ENCODE measurements at regions not wholly inside any gene's neighbourhood (a gene's known extent, or its start where the extent isn't known, plus 50 kb on each side); places are given as distances from the start of the nearest gene placed in this dataset.

DNA sequence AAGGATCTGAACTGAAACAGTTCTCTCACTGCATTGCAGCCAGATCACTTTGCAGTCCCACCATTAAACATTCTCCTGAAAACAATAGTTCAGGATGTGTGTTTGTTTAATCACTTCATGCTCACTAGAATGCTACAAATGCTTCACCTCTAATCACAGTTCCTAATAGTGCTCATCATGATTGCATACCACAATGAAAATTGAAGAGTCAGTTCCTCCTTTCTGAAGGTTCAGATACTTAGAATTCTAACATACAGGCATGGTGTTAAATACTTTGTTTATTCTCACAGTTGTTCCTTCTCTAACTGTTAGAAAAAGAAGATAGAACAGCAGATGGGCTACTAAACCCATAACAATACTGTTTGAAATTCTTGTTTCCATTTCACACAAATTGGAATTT is 622.3 kb upstream of the ACVR2A start:
- TF ChIP-seq, protein P1, sequence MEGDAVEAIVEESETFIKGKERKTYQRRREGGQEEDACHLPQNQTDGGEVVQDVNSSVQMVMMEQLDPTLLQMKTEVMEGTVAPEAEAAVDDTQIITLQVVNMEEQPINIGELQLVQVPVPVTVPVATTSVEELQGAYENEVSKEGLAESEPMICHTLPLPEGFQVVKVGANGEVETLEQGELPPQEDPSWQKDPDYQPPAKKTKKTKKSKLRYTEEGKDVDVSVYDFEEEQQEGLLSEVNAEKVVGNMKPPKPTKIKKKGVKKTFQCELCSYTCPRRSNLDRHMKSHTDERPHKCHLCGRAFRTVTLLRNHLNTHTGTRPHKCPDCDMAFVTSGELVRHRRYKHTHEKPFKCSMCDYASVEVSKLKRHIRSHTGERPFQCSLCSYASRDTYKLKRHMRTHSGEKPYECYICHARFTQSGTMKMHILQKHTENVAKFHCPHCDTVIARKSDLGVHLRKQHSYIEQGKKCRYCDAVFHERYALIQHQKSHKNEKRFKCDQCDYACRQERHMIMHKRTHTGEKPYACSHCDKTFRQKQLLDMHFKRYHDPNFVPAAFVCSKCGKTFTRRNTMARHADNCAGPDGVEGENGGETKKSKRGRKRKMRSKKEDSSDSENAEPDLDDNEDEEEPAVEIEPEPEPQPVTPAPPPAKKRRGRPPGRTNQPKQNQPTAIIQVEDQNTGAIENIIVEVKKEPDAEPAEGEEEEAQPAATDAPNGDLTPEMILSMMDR (IDR thresholded peaks at IDR 0.05): no peak
- no peak overlapping the region for H3K4me3 ChIP-seq (ENCODE audit: low read depth in 1 of 2, low read length in 1 of 2)
- H3K4me1 ChIP-seq (ENCODE audit: control insufficient read depth in 1 of 2, insufficient read depth in 1 of 2, low read depth in 1 of 2, low read length in 1 of 2): no peaks in the 10 kb centered on the region
- H3K27me3 ChIP-seq: no peaks in the 10 kb centered on the region
- no peaks in the 10 kb centered on the region for H3K36me3 ChIP-seq
- H3K27ac ChIP-seq: no peak overlapping the region
- H3K9me3 ChIP-seq: no peaks in the 10 kb centered on the region

DNA sequence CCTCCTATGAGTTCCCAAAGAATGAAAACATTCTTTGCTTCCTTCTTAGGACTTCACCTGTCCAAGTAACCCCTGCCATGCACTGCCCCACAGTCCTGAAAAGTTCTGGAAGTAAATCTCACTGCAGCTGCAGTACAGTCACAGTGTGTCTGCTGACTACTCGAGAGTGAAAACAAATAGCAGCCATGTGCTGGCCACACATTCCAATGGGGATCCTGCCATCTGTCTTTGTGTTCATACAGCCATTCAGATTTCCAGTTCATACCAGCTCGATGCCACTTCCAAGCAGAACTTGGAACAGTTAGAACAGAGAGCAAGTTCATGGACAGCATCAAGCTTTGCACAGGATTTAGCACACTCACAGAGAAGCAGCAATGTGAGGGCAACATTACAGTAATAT is 629.9 kb upstream of the ACVR2A start:
- Histone ChIP-seq H3K4me3 (ENCODE audit: low read depth in 1 of 2, low read length in 1 of 2) (no peak overlapping the region), H3K9me3 (no peaks in the 10 kb centered on the region), H3K27ac (no peak overlapping the region), H3K36me3 (no peaks in the 10 kb centered on the region), H3K27me3 (no peaks in the 10 kb centered on the region), H3K4me1 (ENCODE audit: control insufficient read depth in 1 of 2, insufficient read depth in 1 of 2, low read depth in 1 of 2, low read length in 1 of 2) (no peaks in the 10 kb centered on the region)
- TF ChIP-seq, protein P1 (IDR thresholded peaks at IDR 0.05): no peak

DNA sequence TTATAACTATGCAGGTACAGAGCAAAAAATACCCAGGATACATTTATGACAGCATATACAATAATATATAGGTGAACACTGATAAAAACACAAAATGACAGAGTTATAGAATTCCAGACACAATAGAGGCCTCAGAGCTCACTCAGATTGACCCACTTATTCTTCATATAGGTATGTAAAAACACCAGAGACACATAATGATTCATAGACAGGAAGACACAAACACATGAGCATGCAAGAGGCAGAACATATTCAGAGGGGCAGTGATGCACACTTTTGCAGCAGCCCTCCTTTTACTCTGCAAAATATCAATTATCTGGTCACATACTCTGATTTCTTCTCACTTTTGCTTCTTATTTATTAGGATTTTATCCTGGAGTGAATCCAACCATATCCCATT is 633.3 kb upstream of the ACVR2A start:
- Histone ChIP-seq H3K4me3 (ENCODE audit: low read depth in 1 of 2, low read length in 1 of 2) (no peak overlapping the region), H3K9me3 (no peaks in the 10 kb centered on the region), H3K27me3 (no peaks in the 10 kb centered on the region), H3K27ac (no peak overlapping the region), H3K4me1 (ENCODE audit: control insufficient read depth in 1 of 2, insufficient read depth in 1 of 2, low read depth in 1 of 2, low read length in 1 of 2) (no peaks in the 10 kb centered on the region), H3K36me3 (no peaks in the 10 kb centered on the region)
- TF ChIP-seq, protein P1 (IDR thresholded peaks at IDR 0.05): no peak

DNA sequence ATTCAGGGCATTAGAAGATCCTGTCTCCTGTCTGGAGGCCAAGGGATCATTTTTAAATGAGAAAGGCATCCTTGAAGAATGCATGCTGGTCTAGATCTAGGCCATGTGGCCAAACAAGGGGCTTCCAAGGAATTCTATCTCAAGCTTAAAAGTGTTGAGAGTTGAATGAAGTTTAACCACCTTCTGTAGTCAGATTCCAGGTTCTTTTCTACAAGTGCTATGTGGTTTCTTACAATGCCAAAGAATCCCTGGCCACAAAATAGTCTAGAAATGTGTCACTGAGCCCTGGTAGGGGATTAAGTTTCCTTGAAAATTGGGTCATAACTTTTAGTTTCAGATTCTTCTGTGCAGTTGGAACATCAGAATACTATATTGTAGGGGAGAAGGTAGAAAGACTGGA is 640.7 kb upstream of the ACVR2A start:
- TF ChIP-seq, protein P1 (IDR thresholded peaks at IDR 0.05): no peak
- H3K27me3 ChIP-seq: no peaks in the 10 kb centered on the region
- no peaks in the 10 kb centered on the region for H3K36me3 ChIP-seq
- no peaks in the 10 kb centered on the region for H3K9me3 ChIP-seq
- no peak overlapping the region for H3K27ac ChIP-seq
- H3K4me3 ChIP-seq (ENCODE audit: low read depth in 1 of 2, low read length in 1 of 2): no peak overlapping the region
- H3K4me1 ChIP-seq (ENCODE audit: control insufficient read depth in 1 of 2, insufficient read depth in 1 of 2, low read depth in 1 of 2, low read length in 1 of 2): no peaks in the 10 kb centered on the region

DNA sequence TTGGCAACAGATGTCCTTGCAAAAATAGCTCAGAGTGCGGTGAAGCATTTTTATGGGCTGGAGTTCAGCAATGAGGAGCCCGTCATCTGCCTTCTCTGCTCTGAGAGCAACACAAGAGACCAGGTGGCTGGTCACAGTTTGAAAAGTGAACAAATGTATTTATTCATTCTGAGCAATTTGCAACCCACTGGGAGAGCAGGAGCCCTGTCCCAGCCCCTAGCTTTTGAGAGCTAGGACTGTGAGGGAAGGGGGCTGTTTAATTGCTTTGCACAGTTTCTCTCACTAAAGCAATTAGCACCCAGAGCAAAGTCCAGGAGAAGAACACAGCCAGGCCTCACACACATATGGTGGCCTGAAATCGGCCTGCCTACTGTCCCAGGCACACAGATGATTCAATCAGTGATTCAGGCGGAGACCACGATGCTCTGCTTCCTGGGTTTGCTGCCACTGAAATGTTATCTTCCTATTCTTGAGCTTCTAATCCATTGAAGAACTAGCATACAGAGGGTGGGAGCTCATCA is 646.1 kb upstream of the ACVR2A start:
- H3K4me3 ChIP-seq (ENCODE audit: low read depth in 1 of 2, low read length in 1 of 2): no peak overlapping the region
- H3K36me3 ChIP-seq: no peaks in the 10 kb centered on the region
- no peak overlapping the region for H3K27ac ChIP-seq
- H3K4me1 ChIP-seq (ENCODE audit: control insufficient read depth in 1 of 2, insufficient read depth in 1 of 2, low read depth in 1 of 2, low read length in 1 of 2): no peaks in the 10 kb centered on the region
- TF ChIP-seq, protein P1 (IDR thresholded peaks at IDR 0.05): no peak
- no peaks in the 10 kb centered on the region for H3K9me3 ChIP-seq
- no peaks in the 10 kb centered on the region for H3K27me3 ChIP-seq

Data from neutrophil (primary cell).